ENCODE measurements at regions not wholly inside any gene's neighbourhood (a gene's known extent, or its start where the extent isn't known, plus 50 kb on each side); places are given as distances from the start of the nearest gene placed in this dataset.

- H3K4me3 ChIP-seq, result no peak overlapping the region
- H3K27me3 ChIP-seq, result no peaks in the 10 kb centered on the region
- DNase-seq (ENCODE audit: low spot score), result no peak
- no peaks in the 10 kb centered on the region for H3K9me3 ChIP-seq
- H3K4me1 ChIP-seq, result no peaks in the 10 kb centered on the region
- H3K36me3 ChIP-seq, result no peaks in the 10 kb centered on the region
- no peak overlapping the region for H3K27ac ChIP-seq
- TF ChIP-seq CTCF (IDR thresholded peaks at IDR 0.05), result no peak
These were observed 104.4 kb upstream of the ATP8B1 start for GRCh38 chr18:57907550-57907949.

- H3K27ac ChIP-seq, result no peak overlapping the region
These were observed 103.7 kb upstream of the ATP8B1 start for GRCh38 chr18:57906852-57907251.

GRCh38 chr18:57904535-57904934, 101.4 kb upstream of the ATP8B1 start:
- no peak for DNase-seq (ENCODE audit: low spot score)
- Histone ChIP-seq H3K36me3 (no peaks in the 10 kb centered on the region), H3K9me3 (no peaks in the 10 kb centered on the region), H3K4me1 (no peaks in the 10 kb centered on the region), H3K27ac (no peak overlapping the region), H3K27me3 (no peaks in the 10 kb centered on the region), H3K4me3 (no peak overlapping the region)
- TF ChIP-seq CTCF (IDR thresholded peaks at IDR 0.05), result no peak

More at GRCh38 chr18:57906852-57907251, 103.7 kb upstream of the ATP8B1 start:
- H3K36me3 ChIP-seq, result no peaks in the 10 kb centered on the region
- H3K9me3 ChIP-seq, result no peaks in the 10 kb centered on the region
- H3K4me3 ChIP-seq, result no peak overlapping the region
- no peak for DNase-seq (ENCODE audit: low spot score)
- H3K4me1 ChIP-seq, result no peaks in the 10 kb centered on the region
- no peaks in the 10 kb centered on the region for H3K27me3 ChIP-seq
- no peak for TF ChIP-seq CTCF (IDR thresholded peaks at IDR 0.05)

GRCh38 chr18:57902721-57903120, 99.6 kb upstream of the ATP8B1 start:
- Histone ChIP-seq H3K4me3 (no peak overlapping the region), H3K36me3 (no peaks in the 10 kb centered on the region), H3K27me3 (no peaks in the 10 kb centered on the region), H3K4me1 (no peaks in the 10 kb centered on the region), H3K9me3 (no peaks in the 10 kb centered on the region), H3K27ac (no peak overlapping the region)
- no peak for TF ChIP-seq CTCF (IDR thresholded peaks at IDR 0.05)
- DNase-seq (ENCODE audit: low spot score), result no peak

GRCh38 chr18:57901825-57902589, 98.9 kb upstream of the ATP8B1 start:
- Histone ChIP-seq H3K4me3 (no peak overlapping the region), H3K36me3 (no peaks in the 10 kb centered on the region), H3K27me3 (no peaks in the 10 kb centered on the region), H3K4me1 (no peaks in the 10 kb centered on the region), H3K27ac (no peak overlapping the region), H3K9me3 (no peaks in the 10 kb centered on the region)
- DNase-seq (ENCODE audit: low spot score), result no peak
- no peak for TF ChIP-seq CTCF (IDR thresholded peaks at IDR 0.05)
